NCI-H2196 (cell line): ENCODE measurements at regions not wholly inside any gene's neighbourhood (a gene's known extent, or its start where the extent isn't known, plus 50 kb on each side); places are given as distances from the start of the nearest gene placed in this dataset.

ENCODE experiments used
- DNase-seq: peaks from one replicate; lab custom pipeline; 2025; ENCODE audit not compliant: unreplicated experiment; lab: John Stamatoyannopoulos, UW

GRCh38 chr6:2384528-2384927 is 139.1 kb upstream of the GMDS start:
- no peak for DNase-seq

GRCh38 chr6:2381872-2382661 is 136.7 kb upstream of the GMDS start:
- no peak for DNase-seq

GRCh38 chr6:2378891-2379652 is 133.7 kb upstream of the GMDS start:
- no peak for DNase-seq

GRCh38 chr6:2378046-2378657 is 132.7 kb upstream of the GMDS start:
- no peak for DNase-seq

GRCh38 chr6:2376429-2377355 is 131.3 kb upstream of the GMDS start:
- no peak for DNase-seq

DNA sequence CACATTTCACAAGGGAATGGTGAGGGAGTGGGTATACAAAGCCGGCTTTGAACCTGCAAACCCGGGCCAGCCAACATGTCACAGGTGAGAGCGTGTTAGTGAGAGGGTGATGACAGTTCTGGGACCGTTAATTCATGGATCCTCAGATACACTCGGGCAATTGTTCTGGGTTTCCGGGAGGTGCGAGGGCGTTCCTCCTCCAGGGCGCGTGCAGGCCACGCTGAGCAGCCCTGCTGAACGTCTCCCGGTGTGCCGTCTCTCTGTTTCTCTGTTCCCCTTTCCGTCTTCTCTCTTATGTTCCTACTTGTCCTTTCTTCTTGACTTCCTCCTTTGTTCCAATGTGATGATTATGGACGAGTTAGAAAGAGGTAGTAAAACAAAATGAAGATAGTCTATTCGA is 130.0 kb upstream of the GMDS start:
- no peak for DNase-seq

- no peak for DNase-seq
Observed at GRCh38 chr6:2369606-2370005, 124.2 kb upstream of the GMDS start.

DNA sequence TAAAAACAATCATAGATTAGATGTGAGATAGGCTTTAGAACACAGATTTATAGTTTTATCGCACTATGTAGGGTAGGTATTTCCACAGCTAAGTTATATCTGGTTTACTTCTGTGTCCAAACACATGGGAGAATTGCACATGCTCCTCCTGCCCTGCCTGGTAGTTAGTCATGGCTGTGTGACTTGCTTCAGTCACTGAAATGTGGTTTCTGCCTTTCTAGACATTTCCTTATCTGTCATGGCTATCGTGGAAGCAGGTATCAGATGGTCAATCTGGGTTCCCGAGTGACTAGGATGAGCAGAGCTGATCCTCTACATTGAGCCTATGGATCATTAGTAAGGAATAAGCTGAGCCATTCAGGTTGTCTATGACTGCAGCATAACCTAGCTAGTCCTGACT is 117.8 kb upstream of the GMDS start:
- DNase-seq = no peak

GRCh38 chr6:2361195-2361594 is 115.8 kb upstream of the GMDS start:
- no peak for DNase-seq

DNA sequence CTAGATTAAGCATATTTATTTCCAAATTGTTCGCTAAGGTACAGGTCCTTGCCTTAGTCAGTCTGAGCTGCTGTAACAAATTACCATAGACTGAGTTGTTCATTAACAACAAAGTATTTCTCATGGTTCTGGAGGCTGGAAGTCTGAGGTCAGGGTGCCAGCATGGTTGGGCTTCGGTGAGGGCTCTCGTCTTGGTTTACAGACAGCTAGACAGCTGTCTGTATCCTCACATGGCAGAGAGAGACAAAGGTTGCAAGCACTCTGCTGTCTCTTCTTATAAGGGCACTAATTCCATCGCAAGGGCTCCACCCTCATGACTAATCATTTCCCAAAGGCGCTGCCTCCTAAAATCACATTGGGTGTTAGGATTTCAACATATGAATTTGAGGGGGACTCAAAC is 115.3 kb upstream of the GMDS start:
- no peak for DNase-seq

- DNase-seq = no peak
Observed at GRCh38 chr6:2360126-2360525, 114.7 kb upstream of the GMDS start.

GRCh38 chr6:2355150-2355549 is 109.7 kb upstream of the GMDS start:
- DNase-seq = no peak

GRCh38 chr6:2354138-2354491 is 108.7 kb upstream of the GMDS start:
- no peak for DNase-seq

- DNase-seq = peak; percentile 69
Observed at GRCh38 chr6:2353412-2354137, 108.2 kb upstream of the GMDS start.

- no peak for DNase-seq
Observed at GRCh38 chr6:2351807-2352431, 106.5 kb upstream of the GMDS start.

- DNase-seq = no peak
Observed at GRCh38 chr6:2351090-2351489, 105.7 kb upstream of the GMDS start.

GRCh38 chr6:2346078-2346477 is 100.7 kb upstream of the GMDS start:
- no peak for DNase-seq

- no peak for DNase-seq
Observed at GRCh38 chr6:2344319-2344905, 99.0 kb upstream of the GMDS start.

GRCh38 chr6:2327591-2327990 is 82.2 kb upstream of the GMDS start:
- no peak for DNase-seq
